ENCODE measurements at regions not wholly inside any gene's neighbourhood (a gene's known extent, or its start where the extent isn't known, plus 50 kb on each side); places are given as distances from the start of the nearest gene placed in this dataset.

DNA sequence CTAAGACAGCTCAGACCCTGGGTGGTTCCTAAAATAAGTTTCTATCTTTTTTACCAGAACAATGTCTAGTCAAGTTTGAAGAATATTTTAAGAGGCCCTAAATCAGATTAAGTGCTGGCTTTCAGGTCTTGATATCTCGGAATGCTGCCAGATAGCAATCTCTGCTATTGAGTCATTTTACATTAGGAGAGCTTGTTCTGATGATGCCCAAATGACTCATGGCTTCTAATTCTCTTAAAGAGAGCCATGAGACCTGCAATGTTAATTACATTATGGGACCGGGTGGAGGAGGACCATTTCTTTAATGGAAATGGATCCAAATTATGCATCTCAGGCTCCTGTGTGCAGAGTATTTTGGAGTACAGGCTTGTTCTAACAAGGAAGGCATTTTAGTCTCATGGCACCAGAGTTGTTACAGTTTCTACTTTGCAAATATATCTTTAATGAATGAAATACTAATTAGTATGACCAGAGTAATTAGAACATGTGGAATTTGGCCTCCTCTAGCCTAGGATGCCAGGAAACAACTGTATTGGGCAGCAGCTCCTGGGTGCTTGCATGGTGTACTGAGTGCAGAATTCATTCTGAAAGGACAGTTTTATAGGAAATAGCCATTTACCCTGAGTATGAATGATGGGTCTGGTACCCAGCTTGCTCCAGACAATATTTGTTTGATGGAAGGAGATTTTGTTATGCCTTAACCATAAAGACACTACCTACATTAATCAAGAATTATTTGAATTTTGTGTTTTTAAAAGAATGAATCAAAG, 94.0 kb upstream of the SULT1C3 start:
- H3K27me3 ChIP-seq (replicated peaks; ENCODE audit: control insufficient read depth, insufficient read depth, low read length), result no peaks in the 10 kb centered on the region
- H3K4me3 ChIP-seq (replicated peaks; ENCODE audit: low read depth, low read length), result no peak overlapping the region
- TF ChIP-seq, protein P1, sequence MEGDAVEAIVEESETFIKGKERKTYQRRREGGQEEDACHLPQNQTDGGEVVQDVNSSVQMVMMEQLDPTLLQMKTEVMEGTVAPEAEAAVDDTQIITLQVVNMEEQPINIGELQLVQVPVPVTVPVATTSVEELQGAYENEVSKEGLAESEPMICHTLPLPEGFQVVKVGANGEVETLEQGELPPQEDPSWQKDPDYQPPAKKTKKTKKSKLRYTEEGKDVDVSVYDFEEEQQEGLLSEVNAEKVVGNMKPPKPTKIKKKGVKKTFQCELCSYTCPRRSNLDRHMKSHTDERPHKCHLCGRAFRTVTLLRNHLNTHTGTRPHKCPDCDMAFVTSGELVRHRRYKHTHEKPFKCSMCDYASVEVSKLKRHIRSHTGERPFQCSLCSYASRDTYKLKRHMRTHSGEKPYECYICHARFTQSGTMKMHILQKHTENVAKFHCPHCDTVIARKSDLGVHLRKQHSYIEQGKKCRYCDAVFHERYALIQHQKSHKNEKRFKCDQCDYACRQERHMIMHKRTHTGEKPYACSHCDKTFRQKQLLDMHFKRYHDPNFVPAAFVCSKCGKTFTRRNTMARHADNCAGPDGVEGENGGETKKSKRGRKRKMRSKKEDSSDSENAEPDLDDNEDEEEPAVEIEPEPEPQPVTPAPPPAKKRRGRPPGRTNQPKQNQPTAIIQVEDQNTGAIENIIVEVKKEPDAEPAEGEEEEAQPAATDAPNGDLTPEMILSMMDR (IDR thresholded peaks at IDR 0.05; ENCODE audit: insufficient read depth, low read length, poor library complexity, severe bottlenecking), result no peak
- DNase-seq (ENCODE audit: extremely low read depth, insufficient read length), result no peak
- H3K36me3 ChIP-seq (ENCODE audit: control insufficient read depth, insufficient read depth, low read length), result no peaks in the 10 kb centered on the region

DNA sequence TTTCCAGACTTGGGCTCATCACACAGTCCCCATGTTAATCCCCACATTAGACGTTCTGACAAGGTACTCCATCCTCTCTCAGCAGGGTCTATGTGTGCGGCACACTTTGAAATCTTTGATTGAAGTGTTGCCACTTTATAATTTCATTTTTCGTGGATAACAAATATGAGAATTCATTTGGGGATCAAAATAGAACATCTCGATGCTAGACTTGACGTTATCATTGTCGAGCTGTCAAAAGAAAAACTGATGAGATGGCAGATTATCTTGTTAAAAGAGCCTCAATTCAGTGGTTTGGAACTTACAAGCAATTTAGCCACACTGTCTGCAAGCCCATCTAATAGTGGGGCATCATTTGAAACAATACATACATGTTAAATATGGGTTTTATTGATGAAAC, 91.2 kb upstream of the SULT1C3 start:
- H3K27me3 ChIP-seq (replicated peaks; ENCODE audit: control insufficient read depth, insufficient read depth, low read length), result no peaks in the 10 kb centered on the region
- no peaks in the 10 kb centered on the region for H3K36me3 ChIP-seq (ENCODE audit: control insufficient read depth, insufficient read depth, low read length)
- DNase-seq (ENCODE audit: extremely low read depth, insufficient read length), result no peak
- TF ChIP-seq, protein P1 (IDR thresholded peaks at IDR 0.05; ENCODE audit: insufficient read depth, low read length, poor library complexity, severe bottlenecking), result no peak
- H3K4me3 ChIP-seq (replicated peaks; ENCODE audit: low read depth, low read length), result no peak overlapping the region

DNA sequence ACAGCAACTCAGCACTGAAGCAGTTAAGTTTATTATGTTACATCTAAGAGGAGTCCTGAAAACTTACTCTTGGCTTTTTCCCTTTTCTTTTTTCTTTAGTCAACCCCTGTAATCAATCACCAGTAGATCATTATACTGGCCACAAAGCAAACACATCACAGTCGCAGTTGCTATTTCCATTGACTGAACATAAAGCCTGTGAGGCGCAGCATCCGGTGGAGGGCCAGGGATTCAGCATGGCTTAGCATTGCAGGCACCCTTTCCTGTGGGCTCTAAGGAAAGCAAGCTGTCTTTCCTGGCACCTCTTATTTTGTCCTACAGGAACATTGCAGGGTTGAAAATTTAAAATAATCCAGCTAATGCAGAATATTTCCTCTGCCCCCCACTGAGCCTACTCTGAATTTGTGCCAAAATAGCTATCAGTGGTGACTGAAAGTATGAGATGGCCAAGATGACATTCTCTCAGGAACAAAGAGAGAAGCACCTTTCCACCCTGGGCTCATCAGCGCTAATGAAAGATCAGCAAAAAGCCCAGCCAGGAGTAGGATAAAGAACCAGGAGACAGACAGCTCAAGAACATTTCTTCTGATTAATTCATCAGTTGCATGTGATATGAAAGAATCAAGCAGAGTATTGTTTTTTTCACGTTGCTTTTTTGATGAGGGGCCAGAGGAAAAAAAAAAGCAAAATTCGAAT, 85.3 kb upstream of the SULT1C3 start:
- no peaks in the 10 kb centered on the region for H3K27me3 ChIP-seq (replicated peaks; ENCODE audit: control insufficient read depth, insufficient read depth, low read length)
- no peak overlapping the region for H3K4me3 ChIP-seq (replicated peaks; ENCODE audit: low read depth, low read length)
- H3K36me3 ChIP-seq (ENCODE audit: control insufficient read depth, insufficient read depth, low read length), result no peaks in the 10 kb centered on the region
- TF ChIP-seq, protein P1 (IDR thresholded peaks at IDR 0.05; ENCODE audit: insufficient read depth, low read length, poor library complexity, severe bottlenecking), result no peak
- no peak for DNase-seq (ENCODE audit: extremely low read depth, insufficient read length)

DNA sequence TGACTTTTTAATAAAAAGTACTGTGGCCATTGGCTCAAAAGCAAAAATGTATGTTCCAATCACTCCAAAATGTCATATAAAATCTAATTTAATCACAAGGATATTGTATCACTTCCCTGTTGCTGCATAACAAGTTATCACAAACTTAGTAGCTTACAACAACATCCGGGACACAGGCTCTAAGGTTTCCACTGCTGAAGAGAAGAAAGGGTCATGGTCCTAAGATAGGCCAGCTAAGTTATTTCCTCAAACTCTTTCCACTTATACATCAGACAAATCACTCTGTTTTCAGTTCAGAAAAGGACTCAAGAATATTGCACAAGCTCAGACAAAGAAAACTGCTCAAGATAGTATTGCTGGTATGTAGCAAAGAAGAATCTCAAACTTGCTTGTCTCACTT, 78.5 kb upstream of the SULT1C3 start:
- DNase-seq (ENCODE audit: extremely low read depth, insufficient read length), result no peak
- TF ChIP-seq, protein P1 (IDR thresholded peaks at IDR 0.05; ENCODE audit: insufficient read depth, low read length, poor library complexity, severe bottlenecking), result no peak
- Histone ChIP-seq H3K4me3 (replicated peaks; ENCODE audit: low read depth, low read length) (no peak overlapping the region), H3K27me3 (replicated peaks; ENCODE audit: control insufficient read depth, insufficient read depth, low read length) (no peaks in the 10 kb centered on the region), H3K36me3 (ENCODE audit: control insufficient read depth, insufficient read depth, low read length) (no peaks in the 10 kb centered on the region)

DNA sequence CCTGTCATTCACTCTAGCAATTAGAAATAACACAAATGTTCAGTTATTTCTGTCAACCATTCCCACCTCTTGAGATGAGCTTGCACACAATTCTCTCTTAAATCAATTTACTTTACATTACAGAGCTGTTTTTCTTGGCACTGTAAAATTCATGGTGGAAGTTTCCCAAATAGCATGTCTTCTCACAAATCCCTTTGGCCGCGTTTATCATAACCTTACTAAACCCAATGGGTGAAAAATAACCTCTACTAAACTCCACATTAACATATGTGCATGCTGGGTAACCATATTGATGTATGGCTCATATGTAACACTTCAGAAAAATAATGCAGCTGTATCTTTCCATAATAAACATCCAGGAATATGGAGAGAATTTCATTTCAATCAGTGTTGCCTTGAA, 75.5 kb upstream of the SULT1C3 start:
- TF ChIP-seq, protein P1 (IDR thresholded peaks at IDR 0.05; ENCODE audit: insufficient read depth, low read length, poor library complexity, severe bottlenecking), result no peak
- H3K27me3 ChIP-seq (replicated peaks; ENCODE audit: control insufficient read depth, insufficient read depth, low read length), result no peaks in the 10 kb centered on the region
- no peak for DNase-seq (ENCODE audit: extremely low read depth, insufficient read length)

More for the DNA sequence above, 75.5 kb upstream of the SULT1C3 start:
- H3K4me3 ChIP-seq (replicated peaks; ENCODE audit: low read depth, low read length), result no peak overlapping the region
- no peaks in the 10 kb centered on the region for H3K36me3 ChIP-seq (ENCODE audit: control insufficient read depth, insufficient read depth, low read length)

All from GM06990 (cell line).